ENCODE measurements at regions not wholly inside any gene's neighbourhood (a gene's known extent, or its start where the extent isn't known, plus 50 kb on each side); places are given as distances from the start of the nearest gene placed in this dataset.
"Not testable (repeated sequence)": the region's sequence is repeated elsewhere in the genome, so short reads cannot be mapped to it uniquely, and the experiment has no call there.

DNA sequence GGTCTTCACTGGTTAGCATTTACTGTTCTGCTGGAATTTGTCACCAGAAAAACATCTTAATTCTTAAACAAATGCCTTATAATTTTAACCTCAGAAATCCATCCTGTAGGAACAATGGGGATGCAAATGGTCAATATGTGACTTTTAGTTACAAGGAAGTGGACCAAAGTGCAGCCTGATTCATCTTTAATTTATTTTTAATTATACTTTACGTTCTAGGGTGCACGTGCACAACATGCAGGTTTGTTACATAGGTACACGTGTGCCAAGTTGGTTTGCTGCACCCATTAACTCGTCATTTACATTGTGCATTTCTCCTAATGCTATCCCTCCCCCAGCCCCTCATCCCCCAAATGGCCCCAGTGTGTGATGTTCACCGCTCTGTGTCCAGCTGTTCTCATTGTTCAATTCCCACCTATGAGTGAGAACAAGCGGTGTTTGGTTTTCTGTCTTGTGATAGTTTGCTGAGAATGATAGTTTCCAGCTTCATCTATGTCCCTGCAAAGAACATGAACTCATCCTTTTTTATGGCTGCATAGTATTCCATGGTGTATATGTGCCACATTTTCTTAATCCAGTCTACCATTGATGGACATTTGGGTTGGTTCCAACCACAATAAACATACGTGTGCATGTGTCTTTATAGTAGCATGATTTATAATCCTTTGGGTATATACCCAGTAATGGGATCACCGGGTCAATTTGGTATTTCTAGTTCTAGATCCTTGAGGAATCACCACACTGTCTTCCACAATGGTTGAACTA, 262.5 kb upstream of the PTGER4 start:
- DNase-seq; intact Hi-C loops (cut with DNase I); ATAC-seq (ENCODE audit: poor library complexity): not testable (repeated sequence)

DNA sequence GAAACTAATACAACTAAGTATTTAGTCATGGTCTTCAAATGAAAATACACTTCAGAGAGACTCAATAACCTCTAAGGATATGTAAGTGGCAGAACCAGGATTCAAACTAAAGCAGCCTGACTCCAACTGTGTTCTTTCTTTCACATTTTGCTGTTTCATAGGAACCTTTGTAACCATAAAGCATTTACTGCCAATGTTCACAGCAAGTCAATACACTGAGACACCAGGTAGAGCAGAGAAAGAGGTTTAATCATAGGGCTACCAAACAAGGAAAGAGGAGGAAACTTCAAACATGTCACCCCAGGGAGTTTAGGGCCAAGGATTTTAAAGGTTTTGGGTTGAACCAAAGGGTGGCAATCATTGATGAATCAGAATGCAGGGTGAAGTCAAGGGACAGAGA, 263.1 kb upstream of the PTGER4 start:
- ATAC-seq (ENCODE audit: poor library complexity) (no peak), DNase-seq (no peak)
- intact Hi-C loops (cut with DNase I), result no loop called here

GRCh38 chr5:40416098-40416497, 263.6 kb upstream of the PTGER4 start:
- DNase-seq, result no peak
- intact Hi-C loops (cut with DNase I), result no loop called here
- ATAC-seq (ENCODE audit: poor library complexity), result no peak

DNA sequence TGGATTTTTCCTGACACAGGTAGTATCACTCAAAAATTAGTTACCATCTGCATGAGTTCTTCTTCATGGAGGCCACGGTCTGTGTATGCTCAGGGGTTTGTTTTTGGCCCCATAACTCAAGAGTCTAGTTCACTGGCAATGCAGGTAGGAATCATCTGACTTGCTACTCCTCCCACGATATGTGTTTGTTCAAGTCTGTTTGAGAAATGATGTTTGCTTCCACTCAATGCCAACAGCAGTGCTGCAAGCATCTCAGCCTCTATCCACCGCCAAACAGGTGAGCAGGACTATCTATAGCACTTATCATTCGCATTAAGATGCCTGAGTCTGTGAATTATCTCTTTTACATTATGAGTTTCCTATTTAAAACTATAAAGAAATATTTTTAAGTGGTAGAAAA, 264.8 kb upstream of the PTGER4 start:
- no peak for ATAC-seq (ENCODE audit: poor library complexity)
- DNase-seq, result no peak
- intact Hi-C loops (cut with DNase I), result no loop called here

- intact Hi-C loops (cut with DNase I), result no loop called here
- ATAC-seq (ENCODE audit: poor library complexity), result no peak
- no peak for DNase-seq
These were observed 266.0 kb upstream of the PTGER4 start for GRCh38 chr5:40413743-40414142.

GRCh38 chr5:40412771-40413170, 266.9 kb upstream of the PTGER4 start:
- intact Hi-C loops (cut with DNase I), result no loop called here
- ATAC-seq (ENCODE audit: poor library complexity) (no peak), DNase-seq (no peak)

DNA sequence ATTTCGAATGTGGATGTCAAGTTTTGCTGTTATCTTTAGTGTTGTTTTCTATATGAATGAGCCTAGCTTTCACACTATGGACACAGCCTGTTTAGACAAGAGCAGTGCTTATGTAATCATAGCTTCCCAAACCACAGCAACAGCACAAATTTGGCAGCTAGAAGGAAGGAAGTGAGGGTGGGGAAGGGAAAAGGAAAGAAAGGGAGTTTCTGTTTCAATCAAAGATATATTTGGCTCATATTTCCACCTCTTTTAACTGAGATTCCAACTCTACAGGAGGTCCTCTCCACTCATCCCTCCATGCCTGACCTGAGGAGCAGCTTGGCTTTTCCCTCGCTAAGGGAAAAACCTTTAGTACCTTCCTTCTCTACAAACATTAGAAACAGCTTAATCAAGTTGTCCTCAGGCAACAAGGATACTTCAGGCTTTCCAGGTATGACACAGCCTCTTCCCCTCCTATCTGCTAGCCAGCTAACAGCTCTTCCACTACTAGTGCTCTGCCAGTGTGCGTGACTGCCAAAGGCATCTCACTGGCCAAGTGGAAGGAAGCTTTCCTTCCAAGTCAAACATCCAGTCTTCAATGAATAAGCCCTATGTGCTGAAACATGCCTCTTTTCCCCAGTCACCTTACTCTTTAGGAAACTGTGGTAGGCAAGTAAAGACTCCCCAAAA, 268.6 kb upstream of the PTGER4 start:
- ATAC-seq (ENCODE audit: poor library complexity), result peak; percentile 90
- intact Hi-C loops (cut with DNase I), result no loop called here
- no peak for DNase-seq

- no peak for DNase-seq
- intact Hi-C loops (cut with DNase I), result no loop called here
- peak; percentile 66 for ATAC-seq (ENCODE audit: poor library complexity)
These were observed 269.4 kb upstream of the PTGER4 start for GRCh38 chr5:40410231-40410861.

DNA sequence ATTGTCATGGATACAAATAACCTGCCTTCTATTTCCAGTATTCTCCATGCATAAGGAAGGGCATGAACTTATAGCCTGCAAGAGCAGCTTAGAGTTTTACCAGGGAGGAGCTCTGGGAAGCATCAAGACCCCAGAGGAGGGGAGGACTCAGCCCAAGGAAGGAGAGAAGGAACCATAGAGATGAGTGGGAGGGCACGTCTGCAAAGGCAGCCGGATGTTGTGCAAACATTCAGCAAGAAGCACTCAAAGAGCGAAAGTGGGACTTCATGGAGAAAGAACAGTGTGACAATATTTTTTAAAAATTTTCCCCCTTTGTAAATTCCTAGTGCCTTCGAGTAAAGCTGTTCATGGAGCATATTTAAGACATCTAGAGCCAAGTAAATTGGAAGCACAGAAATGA, 270.1 kb upstream of the PTGER4 start:
- peak; percentile 46 for ATAC-seq (ENCODE audit: poor library complexity)
- intact Hi-C loops (cut with DNase I), result no loop called here

DNA sequence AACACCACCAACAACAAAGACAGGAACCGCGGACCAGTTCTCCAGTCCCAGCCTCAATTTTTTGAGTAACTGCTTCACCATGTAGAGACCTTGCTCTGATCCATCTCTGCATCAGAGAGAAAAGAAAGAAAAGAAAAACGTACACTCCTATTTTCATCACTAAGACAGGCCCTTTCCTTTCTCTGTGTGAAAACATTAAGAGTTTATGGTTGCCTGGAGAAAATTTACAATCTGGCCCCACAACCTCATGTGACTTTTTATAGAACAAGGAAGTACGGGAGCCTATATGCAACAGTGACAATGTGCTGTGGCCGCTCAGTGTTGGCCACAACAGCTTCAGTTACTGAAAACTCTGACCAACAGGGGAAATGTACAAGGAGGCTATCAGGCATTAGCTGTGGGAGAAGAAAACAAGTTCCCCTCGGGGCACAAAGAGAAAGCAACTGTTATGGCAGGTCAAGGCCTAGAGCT, 272.9 kb upstream of the PTGER4 start:
- ATAC-seq (ENCODE audit: poor library complexity) (no peak), DNase-seq (no peak)
- intact Hi-C loops (cut with DNase I), result no loop called here

More for the DNA sequence above, 270.1 kb upstream of the PTGER4 start:
- DNase-seq, result no peak

GRCh38 chr5:40405996-40406740, 273.5 kb upstream of the PTGER4 start:
- ATAC-seq (ENCODE audit: poor library complexity), result no peak
- no peak for DNase-seq
- intact Hi-C loops (cut with DNase I), result no loop called here

DNA sequence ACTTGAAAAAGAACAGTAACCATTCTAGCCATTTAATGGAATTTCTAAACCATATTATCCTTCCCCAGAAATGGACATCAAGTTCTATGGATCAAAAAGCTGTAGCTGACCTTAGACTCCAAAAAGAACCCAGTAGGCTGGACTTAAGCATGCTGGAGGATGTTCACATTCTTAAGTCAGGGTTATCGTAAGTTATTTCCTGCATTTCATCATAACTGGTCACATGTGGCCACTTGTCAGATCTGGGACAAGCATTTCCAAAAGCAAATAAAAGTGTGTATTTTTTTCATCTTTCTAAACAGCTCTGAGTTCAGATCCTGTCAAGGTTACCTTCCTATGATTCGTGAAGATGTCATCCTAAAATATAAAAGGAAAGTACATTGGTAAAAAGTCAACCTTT, 274.5 kb upstream of the PTGER4 start:
- ATAC-seq (ENCODE audit: poor library complexity) (peak; percentile 65), DNase-seq (no peak)
- intact Hi-C loops (cut with DNase I), result no loop called here

DNA sequence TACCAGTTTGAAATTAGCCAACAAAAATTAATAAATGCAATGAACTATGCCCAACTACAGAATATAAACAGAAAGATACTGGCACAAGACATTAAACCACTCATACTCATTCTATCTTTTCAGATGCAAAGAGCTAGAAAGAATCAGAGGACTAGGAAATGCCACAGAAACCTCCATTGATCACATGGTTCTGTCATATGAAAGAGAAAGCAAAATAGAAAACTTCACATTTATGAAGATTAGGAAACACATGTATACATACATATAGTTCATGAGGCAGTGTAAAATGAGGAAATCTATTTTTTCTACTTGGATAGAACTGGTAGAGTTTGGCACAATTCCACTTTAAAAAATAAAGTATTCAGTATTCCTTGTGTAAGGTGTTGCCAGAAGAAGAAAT, 275.1 kb upstream of the PTGER4 start:
- DNase-seq (no peak), ATAC-seq (ENCODE audit: poor library complexity) (no peak)
- intact Hi-C loops (cut with DNase I), result no loop called here

- no peak for DNase-seq
- ATAC-seq (ENCODE audit: poor library complexity), result no peak
- intact Hi-C loops (cut with DNase I), result no loop called here
These were observed 277.7 kb upstream of the PTGER4 start for GRCh38 chr5:40402007-40402364.

DNA sequence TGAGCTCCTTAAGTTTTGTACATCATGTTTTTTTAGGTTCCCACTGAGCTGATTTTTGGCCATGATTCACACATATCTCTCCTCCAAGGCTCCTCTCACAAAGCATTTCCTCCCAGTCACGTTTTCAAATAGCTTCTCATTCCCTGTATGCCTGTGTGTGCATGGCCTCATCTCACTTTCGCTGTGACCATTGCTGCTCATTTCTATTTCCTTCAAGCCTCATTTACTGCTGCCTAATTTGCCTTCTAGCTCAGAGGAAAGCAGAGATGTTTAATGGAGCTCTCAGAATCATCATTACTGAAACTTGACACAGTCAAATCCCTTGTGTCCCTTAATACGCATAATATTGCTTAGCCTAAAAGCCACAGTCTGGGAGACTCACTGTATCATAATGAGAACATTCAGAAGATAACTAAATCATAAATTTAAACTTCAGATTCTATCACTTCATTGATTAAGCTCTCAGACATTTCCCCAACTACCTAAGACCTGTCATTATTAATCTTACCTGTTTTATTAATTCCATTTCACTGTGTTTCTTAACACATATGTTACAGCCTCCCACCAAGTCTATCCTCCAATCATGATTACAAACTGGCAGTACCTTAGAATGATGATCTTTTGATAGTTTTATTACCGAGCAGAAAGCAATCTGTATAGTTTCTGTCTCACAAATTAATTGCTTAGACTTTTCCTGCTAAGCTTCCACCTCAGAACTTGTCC, 278.3 kb upstream of the PTGER4 start:
- intact Hi-C loops (cut with DNase I), result no loop called here
- no peak for ATAC-seq (ENCODE audit: poor library complexity)
- no peak for DNase-seq

GRCh38 chr5:40400245-40400644, 279.5 kb upstream of the PTGER4 start:
- ATAC-seq (ENCODE audit: poor library complexity) (peak; percentile 57), DNase-seq (no peak)
- intact Hi-C loops (cut with DNase I), result no loop called here

DNA sequence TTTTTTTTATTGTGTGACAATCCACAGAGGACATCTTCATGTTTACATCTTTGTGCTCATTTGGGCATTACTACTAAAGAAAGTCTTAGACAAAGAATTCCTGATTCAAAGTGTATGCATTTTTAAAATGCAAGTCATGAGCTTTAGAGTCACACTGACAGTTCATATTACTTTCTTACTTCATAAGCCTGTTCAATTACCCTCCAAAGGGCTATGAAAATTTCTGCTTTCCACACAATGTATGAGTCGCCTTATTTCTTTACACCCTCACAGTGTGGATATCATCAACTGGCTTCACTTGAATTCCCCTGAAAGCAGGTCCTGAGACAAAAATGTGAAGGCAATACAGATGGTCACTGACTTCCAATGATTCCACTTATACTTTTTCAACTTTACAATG, 280.4 kb upstream of the PTGER4 start:
- intact Hi-C loops (cut with DNase I), result loop anchor here (10.0 kb wide), 1 partner anchor 285 kb away; no protein-coding TSS in a partner anchor
- DNase-seq, result no peak
- no peak for ATAC-seq (ENCODE audit: poor library complexity)

- ATAC-seq (ENCODE audit: poor library complexity) (no peak), DNase-seq (no peak)
- intact Hi-C loops (cut with DNase I), result loop anchor here (10.0 kb wide), 1 partner anchor 287 kb away; no protein-coding TSS in a partner anchor
These were observed 281.7 kb upstream of the PTGER4 start for GRCh38 chr5:40397976-40398375.
